ENCODE measurements at regions not wholly inside any gene's neighbourhood (a gene's known extent, or its start where the extent isn't known, plus 50 kb on each side); places are given as distances from the start of the nearest gene placed in this dataset.

GRCh38 chr1:58905126-58905490, 121.3 kb upstream of the JUN start:
- peaks cover 0 to 4% (median 0%) of the 10 kb centered on the region in 4 experiments; a peak in 3 of 7 replicates for H3K27me3 ChIP-seq (replicated peaks in 1 of 4; ENCODE audit: control insufficient read depth in 3 of 4, extremely low read depth in 1 of 4, insufficient read depth in 3 of 4, low read length in 3 of 4)
- H3K23me2 ChIP-seq (ENCODE audit: low read depth, low read length): peaks cover 2% of the 10 kb centered on the region; the same call in 1 of the 2 replicates
- no peak overlapping the region for H2AK5ac ChIP-seq (ENCODE audit: low read depth, low read length)

More at GRCh38 chr1:58905126-58905490, 121.3 kb upstream of the JUN start:
- Histone ChIP-seq H4K91ac (replicated peaks; ENCODE audit: insufficient read length, low read length) (no peak overlapping the region), H3K4me3 (ENCODE audit: extremely low read depth in 1 of 4, insufficient read depth in 2 of 4, low read depth in 3 of 4, low read length in 4 of 4) (no peak overlapping the region), H3K18ac (ENCODE audit: extremely low read depth, low read length) (no peak overlapping the region), H3K4me1 (replicated peaks in 1 of 4; ENCODE audit: control insufficient read depth in 3 of 4, insufficient read depth in 4 of 4, low read length in 3 of 4) (peaks cover 0 to 6% (median under 1%) of the 10 kb centered on the region in 4 experiments; a peak in 2 of 7 replicates), H2BK15ac (ENCODE audit: low read length) (no peak overlapping the region), H3K4me2 (ENCODE audit: insufficient read depth in 1 of 2, low read depth in 2 of 2, low read length in 2 of 2) (no peak overlapping the region), H3K79me1 (ENCODE audit: low read depth, low read length) (no peaks in the 10 kb centered on the region), H3K56ac (replicated peaks; ENCODE audit: insufficient read length, low read depth, low read length) (no peak overlapping the region), H3K79me2 (ENCODE audit: control insufficient read depth in 1 of 2, insufficient read depth in 2 of 2, low read length in 2 of 2) (no peaks in the 10 kb centered on the region), H2AFZ (ENCODE audit: low read length) (no peak overlapping the region; the same call in 1 of the 2 replicates), H4K8ac (ENCODE audit: extremely low read depth, insufficient read depth, low read length) (no peak overlapping the region), H3K4ac (replicated peaks; ENCODE audit: insufficient read length, low read depth, low read length) (no peak overlapping the region), H3K9ac (replicated peaks in 1 of 4; ENCODE audit: extremely low read depth in 1 of 4, low read depth in 3 of 4, low read length in 3 of 4) (no peak overlapping the region), H3K23ac (ENCODE audit: insufficient read length) (no peak overlapping the region), H2BK5ac (ENCODE audit: low read depth, low read length) (no peak overlapping the region), H4K20me1 (replicated peaks in 1 of 2; ENCODE audit: control insufficient read depth in 1 of 2, insufficient read depth in 2 of 2, low read length in 2 of 2) (no peaks in the 10 kb centered on the region), H2BK20ac (ENCODE audit: low read length) (no peak overlapping the region), H3K27ac (ENCODE audit: low read depth, low read length) (no peak overlapping the region), H3K36me3 (ENCODE audit: control insufficient read depth in 2 of 4, insufficient read depth in 4 of 4, low read length in 3 of 4) (no peaks in the 10 kb centered on the region), H3K9me3 (ENCODE audit: insufficient read depth in 2 of 2, low read depth in 1 of 2, low read length in 1 of 2) (no peaks in the 10 kb centered on the region), H2BK120ac (replicated peaks; ENCODE audit: low read depth, low read length) (no peak overlapping the region), H4K5ac (ENCODE audit: insufficient read length, low read depth, low read length) (no peak overlapping the region), H2BK12ac (ENCODE audit: low read depth, low read length) (no peak overlapping the region), H3K14ac (ENCODE audit: insufficient read length) (no peak overlapping the region)
- no peak for TF ChIP-seq ASH2L (IDR thresholded peaks at IDR 0.05; ENCODE audit: low read length)
- TF ChIP-seq GABPA (IDR thresholded peaks at IDR 0.05; ENCODE audit: borderline replicate concordance, insufficient read depth, low read length): no peak
- TF ChIP-seq SIN3A (conservative IDR thresholded peaks at IDR 0.05 in 1 of 2, IDR thresholded peaks at IDR 0.05 in 1 of 2; ENCODE audit: low read depth in 1 of 2, low read length in 2 of 2): no peak
- TF ChIP-seq RBBP5 (IDR thresholded peaks at IDR 0.05; ENCODE audit: borderline replicate concordance, low read depth, low read length): no peak
- TF ChIP-seq CREB1 (IDR thresholded peaks at IDR 0.05): no peak
- no peak for TF ChIP-seq ZNF274 (IDR thresholded peaks at IDR 0.05; ENCODE audit: borderline replicate concordance, extremely low read depth, low read length)
- TF ChIP-seq KDM5A (IDR thresholded peaks at IDR 0.05; ENCODE audit: low read length): no peak
- TF ChIP-seq YY1 (IDR thresholded peaks at IDR 0.05; ENCODE audit: low read depth, low read length): no peak
- no peak for TF ChIP-seq EP300 (IDR thresholded peaks at IDR 0.05; ENCODE audit: borderline replicate concordance in 1 of 2, low read depth in 2 of 2, low read length in 2 of 2)
- DNase-seq (ENCODE audit: low read depth in 1 of 2, low spot score in 2 of 2) (no peak), FAIRE-seq (no peak)
- 94% methylated on average over 3 of the region's 3 CpGs; no CpG with 5 or more reads in 1 of the 2 experiments for WGBS, 2 experiments (ENCODE audit: extremely low coverage in 1 of 2, insufficient coverage in 1 of 2, insufficient read length in 1 of 2, insufficient replicate concordance in 2 of 2, low coverage in 1 of 2, low lambda C conversion rate in 2 of 2, missing lambda C conversion rate in 1 of 2)
- ChIA-PET CTCF (ENCODE audit: partially characterized antibody) (no interaction called here), POLR2A (ENCODE audit: partially characterized antibody) (no interaction called here)

Data from H1 (cell line).